GM12878 (cell line): ENCODE measurements at regions not wholly inside any gene's neighbourhood (a gene's known extent, or its start where the extent isn't known, plus 50 kb on each side); places are given as distances from the start of the nearest gene placed in this dataset.

Source experiments
- ATAC-seq: fragments of 200-7000 bp; cut with Tn5 transposase; 3 replicates; pipeline ENCODE4 v1.9.1; 2020; ENCODE audit warnings: mild to moderate bottlenecking, moderate library complexity
- BruUV-seq: library from RNA; stranded (reverse); fragments of 400-500 nt; replicated peaks from 2 replicates; lab custom pipeline; 2021; lab: Mats Ljungman, UMichigan
- CTCF ChIA-PET: fragments of 300-600 bp; sonication (Branson Sonifier 250); formaldehyde crosslinking; extraction: SDS; loops from one replicate; lab custom pipeline; 2021; ENCODE audit warnings: inconsistent platforms; lab: Yijun Ruan, JAX
- POLR2A ChIA-PET: fragments of 350-600 bp; formaldehyde crosslinking; extraction: SDS; loops from one replicate; lab custom pipeline; 2021; ENCODE audit warnings: inconsistent platforms; lab: Charles Lee
- RAD21 ChIA-PET: fragments of 300-600 bp; sonication (Branson Sonifier 250); formaldehyde crosslinking; loops from one replicate; lab custom pipeline; 2023; ENCODE audit warnings: antibody characterized with exemption; ENCODE audit not compliant: unreplicated experiment; lab: Charles Lee
- SMC1A ChIA-PET: fragments of 300-600 bp; sonication (Branson Sonifier 250); formaldehyde crosslinking; loops from one replicate; lab custom pipeline; 2023; ENCODE audit not compliant: unreplicated experiment, uncharacterized antibody; lab: Charles Lee
- DNase-seq: peaks from one replicate; pipeline ENCODE4 v3.0.0-alpha.2; 2011; ENCODE audit warnings: low read depth, low spot score
- FAIRE-seq: peaks from 3 replicates; lab custom pipeline; 2011; peaks lifted over from hg19 to GRCh38; lab: Jason Lieb, UNC
- H2AFZ ChIP-seq: 2 replicates; pipeline ENCODE4 v1.6.0; 2011; ENCODE audit warnings: low read depth, low read length, control low read depth; ENCODE audit not compliant: control insufficient read depth
- H3K27ac ChIP-seq: 2 replicates; pipeline ENCODE4 v1.5.1; 2011; ENCODE audit warnings: control low read depth; ENCODE audit not compliant: control insufficient read depth, insufficient read depth
- H3K27me3 ChIP-seq, 2 experiments: replicated peaks in 1 of 2; 2 replicates each; pipeline versions ENCODE4 v1.6.0 to v1.6.1; 2011; ENCODE audit warnings: low read length in 1 of 2; ENCODE audit not compliant: control insufficient read depth in 2 of 2, insufficient read depth in 2 of 2
- H3K36me3 ChIP-seq, 2 experiments: 2 replicates each; pipeline ENCODE4 v1.5.1; 2011; ENCODE audit warnings: low read length in 1 of 2; ENCODE audit not compliant: control insufficient read depth in 2 of 2, insufficient read depth in 2 of 2
- H3K4me1 ChIP-seq: 2 replicates; pipeline ENCODE4 v1.6.1; 2011; ENCODE audit warnings: mild to moderate bottlenecking, low read length, moderate library complexity, mixed read lengths; ENCODE audit not compliant: control insufficient read depth, insufficient read depth
- H3K4me2 ChIP-seq: 2 replicates; pipeline ENCODE4 v1.6.0; 2011; ENCODE audit warnings: control low read depth; ENCODE audit not compliant: control insufficient read depth, insufficient read depth
- H3K4me3 ChIP-seq: fragments of 200-600 bp; sonication (generic); 2 replicates; pipeline ENCODE4 v1.5.1; 2016
- H3K79me2 ChIP-seq: 2 replicates; pipeline ENCODE4 v1.6.0; 2011; ENCODE audit warnings: low read length; ENCODE audit not compliant: control insufficient read depth, insufficient read depth
- H3K9ac ChIP-seq: 2 replicates; pipeline ENCODE4 v1.8.0; 2011; ENCODE audit warnings: low read length, control low read depth, mixed read lengths; ENCODE audit not compliant: control insufficient read depth, insufficient read depth
- H3K9me3 ChIP-seq: replicated peaks from 3 replicates; pipeline ENCODE4 v1.5.1; 2011; ENCODE audit warnings: mild to moderate bottlenecking, low read length; ENCODE audit not compliant: control insufficient read depth, insufficient read depth
- H4K20me1 ChIP-seq: 2 replicates; pipeline ENCODE4 v1.6.0; 2011; ENCODE audit not compliant: control insufficient read depth, insufficient read depth
- EP300 ChIP-seq, 2 experiments: fragments of 150-350 bp in 1 of 2; IDR thresholded peaks; 2 replicates each; pipeline ENCODE4 v1.6.1; 2011 to 2012; ENCODE audit warnings: low read depth in 2 of 2, low read length in 2 of 2, borderline replicate concordance in 1 of 2, improper control_type of control experiment in 1 of 2, inconsistent platforms in 1 of 2; ENCODE audit not compliant: control insufficient read depth in 1 of 2
- GATAD2B ChIP-seq: fragments of 450-650 bp; conservative IDR thresholded peaks from 2 replicates; pipeline ENCODE4 v1.6.1; 2017; ENCODE audit warnings: low read depth, mild to moderate bottlenecking, moderate library complexity
- IKZF2 ChIP-seq, 2 experiments: fragments of 450-650 bp; IDR thresholded peaks; 2 replicates each; pipeline ENCODE4 v1.6.1; 2017; ENCODE audit warnings: mild to moderate bottlenecking in 2 of 2, moderate library complexity in 2 of 2
- MYC ChIP-seq: IDR thresholded peaks from 2 replicates; pipeline ENCODE4 v1.6.1; 2011; ENCODE audit warnings: mild to moderate bottlenecking, low read length, moderate library complexity, inconsistent platforms; ENCODE audit not compliant: insufficient read depth, insufficient replicate concordance, insufficient read length, severe bottlenecking
- TCF12 ChIP-seq: IDR thresholded peaks from 2 replicates; pipeline ENCODE4 v1.6.1; 2011; ENCODE audit warnings: low read depth, mild to moderate bottlenecking, low read length
- TCF3 ChIP-seq: IDR thresholded peaks from 2 replicates; pipeline ENCODE4 v1.6.1; 2012; ENCODE audit warnings: low read depth, mild to moderate bottlenecking, low read length, borderline replicate concordance; ENCODE audit not compliant: insufficient read depth
- WGBS: methylation state at CpG from one replicate; pipeline ENCODE4 v1.1.6; 2016; ENCODE audit warnings: low lambda C conversion rate; ENCODE audit not compliant: insufficient replicate concordance, insufficient coverage; ENCODE audit errors: missing lambda C conversion rate; 5-methylcytosine and 5-hydroxymethylcytosine counted together
- in situ Hi-C: fragments of 300-500 bp; cut with MboI; formaldehyde crosslinking; loops from 9 replicates; pipeline ENCODE4 v1.14.3; 2018; ENCODE audit warnings: mixed read lengths
- intact Hi-C: fragments of 100-400 bp; cut with micrococcal nuclease; formaldehyde crosslinking; loops from one replicate; pipeline ENCODE4 v1.14.2; 2022; ENCODE audit not compliant: unreplicated experiment
- TF ChIP-seq, protein P1 (sequence below): fragments of 450-650 bp; IDR thresholded peaks from 2 replicates; pipeline ENCODE4 v1.6.1; 2017; ENCODE audit warnings: low read depth, mild to moderate bottlenecking, moderate library complexity
- TF ChIP-seq, protein P2 (sequence below): fragments of 450-650 bp; IDR thresholded peaks from 2 replicates; pipeline ENCODE4 v1.6.1; 2016; ENCODE audit warnings: mild to moderate bottlenecking
- TF ChIP-seq, protein P3 (sequence below): IDR thresholded peaks from 2 replicates; pipeline ENCODE4 v1.6.1; 2011; ENCODE audit warnings: mild to moderate bottlenecking, low read depth, low read length, moderate library complexity; ENCODE audit not compliant: insufficient replicate concordance

DNA sequence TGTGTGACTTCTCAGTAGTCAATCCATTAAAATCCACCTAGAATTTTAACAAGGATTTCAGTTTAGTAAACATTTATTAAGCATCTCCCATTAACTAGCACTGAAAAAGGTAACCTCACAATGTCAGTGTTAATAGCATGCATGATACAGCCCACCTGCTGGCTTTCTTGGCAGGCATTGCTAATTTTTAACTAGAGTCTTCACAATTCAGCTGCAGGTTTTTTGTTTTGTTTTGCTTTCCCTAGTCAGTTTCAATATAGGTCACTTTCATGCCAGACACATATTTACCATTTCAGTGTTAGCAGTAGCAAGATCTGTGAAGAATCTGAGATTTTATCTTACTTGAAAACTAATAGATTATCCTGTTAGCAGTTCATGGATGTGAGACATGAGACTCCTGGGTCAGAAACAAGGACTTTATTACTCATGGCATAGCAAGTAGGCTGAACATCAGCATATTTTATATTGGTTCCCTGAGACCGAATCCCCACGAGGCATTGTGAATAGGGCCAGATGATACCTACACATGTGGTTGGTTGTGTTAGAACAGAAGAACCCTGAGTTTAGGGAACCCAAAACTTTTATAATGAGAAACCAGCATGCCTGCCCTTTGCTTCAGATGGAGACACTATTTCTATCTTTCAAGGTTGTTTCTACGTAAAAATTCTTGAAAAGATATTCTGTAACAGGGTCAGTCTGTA, 198.0 kb upstream of the HTR2A start:
- ChIA-PET SMC1A (no interaction called here), CTCF (no interaction called here), RAD21 (no interaction called here), POLR2A (no interaction called here)
- intact Hi-C loops (loop anchor here (2.0 to 5.0 kb wide), 3 partner anchors 58 to 133 kb away; no protein-coding TSS in a partner anchor), in situ Hi-C loops (no loop called here)
- no peak overlapping the region for H2AFZ ChIP-seq
- FAIRE-seq (peak; percentile 62), DNase-seq (peak; percentile 48), ATAC-seq (peak; percentile 91)
- no peaks in the 10 kb centered on the region for H4K20me1 ChIP-seq
- H3K27ac ChIP-seq = no peak overlapping the region
- H3K4me1 ChIP-seq = peaks cover 6% of the 10 kb centered on the region; the same call in 1 of the 2 replicates
- no peaks in the 10 kb centered on the region for H3K36me3 ChIP-seq
- H3K9me3 ChIP-seq = no peaks in the 10 kb centered on the region; the same call in 2 of the 3 replicates
- H3K4me2 ChIP-seq = no peak overlapping the region
- H3K4me3 ChIP-seq = no peak overlapping the region
- no peak overlapping the region for H3K9ac ChIP-seq
- H3K79me2 ChIP-seq = no peaks in the 10 kb centered on the region
- no TSS peak for BruUV-seq
- WGBS = 92% methylated on average over 3 of the region's 3 CpGs
- TF ChIP-seq, protein P1, sequence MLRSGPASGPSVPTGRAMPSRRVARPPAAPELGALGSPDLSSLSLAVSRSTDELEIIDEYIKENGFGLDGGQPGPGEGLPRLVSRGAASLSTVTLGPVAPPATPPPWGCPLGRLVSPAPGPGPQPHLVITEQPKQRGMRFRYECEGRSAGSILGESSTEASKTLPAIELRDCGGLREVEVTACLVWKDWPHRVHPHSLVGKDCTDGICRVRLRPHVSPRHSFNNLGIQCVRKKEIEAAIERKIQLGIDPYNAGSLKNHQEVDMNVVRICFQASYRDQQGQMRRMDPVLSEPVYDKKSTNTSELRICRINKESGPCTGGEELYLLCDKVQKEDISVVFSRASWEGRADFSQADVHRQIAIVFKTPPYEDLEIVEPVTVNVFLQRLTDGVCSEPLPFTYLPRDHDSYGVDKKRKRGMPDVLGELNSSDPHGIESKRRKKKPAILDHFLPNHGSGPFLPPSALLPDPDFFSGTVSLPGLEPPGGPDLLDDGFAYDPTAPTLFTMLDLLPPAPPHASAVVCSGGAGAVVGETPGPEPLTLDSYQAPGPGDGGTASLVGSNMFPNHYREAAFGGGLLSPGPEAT = 0 out of 2 replicates have a peak, but pooled peaks have one; percentile 10
- peak; percentile 55; the same call in 1 of the 2 replicates for TF ChIP-seq TCF3
- no peak for TF ChIP-seq GATAD2B
- TF ChIP-seq, protein P2, sequence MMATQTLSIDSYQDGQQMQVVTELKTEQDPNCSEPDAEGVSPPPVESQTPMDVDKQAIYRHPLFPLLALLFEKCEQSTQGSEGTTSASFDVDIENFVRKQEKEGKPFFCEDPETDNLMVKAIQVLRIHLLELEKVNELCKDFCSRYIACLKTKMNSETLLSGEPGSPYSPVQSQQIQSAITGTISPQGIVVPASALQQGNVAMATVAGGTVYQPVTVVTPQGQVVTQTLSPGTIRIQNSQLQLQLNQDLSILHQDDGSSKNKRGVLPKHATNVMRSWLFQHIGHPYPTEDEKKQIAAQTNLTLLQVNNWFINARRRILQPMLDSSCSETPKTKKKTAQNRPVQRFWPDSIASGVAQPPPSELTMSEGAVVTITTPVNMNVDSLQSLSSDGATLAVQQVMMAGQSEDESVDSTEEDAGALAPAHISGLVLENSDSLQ = peak; percentile 44; the same call in 1 of the 2 replicates
- 0 out of 4 replicates have a peak, but pooled peaks of 1 of the 2 experiments have one; percentile 18 for TF ChIP-seq IKZF2 (IDR thresholded peaks at IDR 0.05)
- peak; percentile 73; the same call in 1 of the 2 replicates for TF ChIP-seq TCF12
- TF ChIP-seq EP300 (IDR thresholded peaks at IDR 0.05; ENCODE audit: borderline replicate concordance in 1 of 2, control insufficient read depth in 1 of 2, low read depth in 2 of 2, low read length in 2 of 2) = 0 out of 4 replicates have a peak, but pooled peaks of 1 of the 2 experiments have one; percentile 35
- TF ChIP-seq, protein P3, sequence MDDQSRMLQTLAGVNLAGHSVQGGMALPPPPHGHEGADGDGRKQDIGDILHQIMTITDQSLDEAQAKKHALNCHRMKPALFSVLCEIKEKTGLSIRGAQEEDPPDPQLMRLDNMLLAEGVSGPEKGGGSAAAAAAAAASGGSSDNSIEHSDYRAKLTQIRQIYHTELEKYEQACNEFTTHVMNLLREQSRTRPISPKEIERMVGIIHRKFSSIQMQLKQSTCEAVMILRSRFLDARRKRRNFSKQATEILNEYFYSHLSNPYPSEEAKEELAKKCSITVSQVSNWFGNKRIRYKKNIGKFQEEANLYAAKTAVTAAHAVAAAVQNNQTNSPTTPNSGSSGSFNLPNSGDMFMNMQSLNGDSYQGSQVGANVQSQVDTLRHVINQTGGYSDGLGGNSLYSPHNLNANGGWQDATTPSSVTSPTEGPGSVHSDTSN = peak; percentile 24
- TF ChIP-seq MYC = no peak
- no peaks in the 10 kb centered on the region for H3K27me3 ChIP-seq
